HG03521 (cell line): ENCODE measurements at regions not wholly inside any gene's neighbourhood (a gene's known extent, or its start where the extent isn't known, plus 50 kb on each side); places are given as distances from the start of the nearest gene placed in this dataset.

Experiments used
- ATAC-seq: cut with Tn5 transposase; IDR thresholded peaks from one replicate; pipeline ENCODE4 v1.9.1; 2021; ENCODE audit warnings: mild to moderate bottlenecking, moderate library complexity; ENCODE audit not compliant: unreplicated experiment

- no peak for ATAC-seq
Measured at GRCh38 chrX:110408949-110409588, 50.4 kb downstream of the RTL9 start.

DNA sequence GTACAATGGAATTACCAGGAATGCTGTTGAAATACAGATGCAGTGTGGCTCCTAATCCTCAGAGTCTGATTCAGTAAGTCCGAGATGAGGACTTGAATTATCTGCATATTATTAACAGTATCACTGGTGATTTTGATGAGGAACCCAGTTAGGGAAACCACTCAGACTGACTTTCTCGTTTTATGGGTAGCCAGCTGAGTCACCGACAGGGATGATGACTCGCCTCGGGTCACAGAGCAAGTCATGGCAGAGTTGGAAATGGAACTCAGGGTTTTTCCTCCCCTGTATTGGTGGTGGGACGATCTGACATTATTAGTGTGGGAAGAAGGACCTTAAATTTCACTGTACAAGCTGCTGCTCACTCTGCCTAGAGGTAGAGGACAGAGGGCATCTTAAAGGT, 51.3 kb downstream of the RTL9 start:
- ATAC-seq: no peak

GRCh38 chrX:110410603-110411002, 52.0 kb downstream of the RTL9 start:
- no peak for ATAC-seq

GRCh38 chrX:110412971-110413726, 54.5 kb downstream of the RTL9 start:
- peak; percentile 64 for ATAC-seq

DNA sequence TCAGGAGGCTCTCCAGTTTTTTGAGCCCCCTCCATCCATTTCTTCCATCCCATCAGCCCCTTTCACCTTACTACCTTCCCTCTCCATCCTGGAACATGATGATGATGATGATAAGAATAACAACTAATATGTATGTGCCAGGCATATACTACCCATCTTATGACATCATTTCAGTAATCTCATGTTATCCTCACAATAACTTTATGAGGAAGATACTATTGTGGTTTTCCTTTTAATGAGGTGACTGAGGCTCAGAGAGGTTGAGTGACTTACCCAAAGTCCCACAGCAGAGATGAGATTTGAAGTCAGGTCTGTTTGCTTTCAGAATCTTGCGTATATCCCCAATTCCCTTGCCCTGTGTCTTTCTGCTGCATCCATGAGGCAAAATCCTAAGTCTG, 55.1 kb downstream of the RTL9 start:
- ATAC-seq: no peak

- no peak for ATAC-seq
Measured at GRCh38 chrX:110414273-110414672, 55.6 kb downstream of the RTL9 start.

GRCh38 chrX:110414679-110415439, 56.2 kb downstream of the RTL9 start:
- ATAC-seq: peak; percentile 68

- no peak for ATAC-seq
Measured at GRCh38 chrX:110415440-110416170, 57.0 kb downstream of the RTL9 start.

DNA sequence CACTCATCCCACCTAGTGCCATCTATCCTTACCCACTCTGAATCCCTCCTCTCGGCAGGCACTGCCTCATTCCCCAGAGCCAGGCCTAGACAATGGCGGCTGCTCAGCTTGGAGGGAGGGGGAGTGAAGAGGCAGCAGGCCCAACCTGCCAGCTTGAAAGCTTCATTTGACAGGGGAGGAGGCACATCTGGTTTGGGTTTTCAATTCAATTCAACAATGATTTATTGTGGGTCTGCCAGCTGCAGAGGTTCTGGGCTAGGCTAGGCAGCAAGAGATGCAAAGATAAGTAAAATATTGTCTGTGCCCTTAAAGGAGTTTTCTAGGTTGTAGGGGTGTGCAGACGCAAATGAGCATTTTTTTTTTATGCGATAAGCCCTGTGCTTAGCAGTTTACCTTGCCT, 58.5 kb downstream of the RTL9 start:
- no peak for ATAC-seq

DNA sequence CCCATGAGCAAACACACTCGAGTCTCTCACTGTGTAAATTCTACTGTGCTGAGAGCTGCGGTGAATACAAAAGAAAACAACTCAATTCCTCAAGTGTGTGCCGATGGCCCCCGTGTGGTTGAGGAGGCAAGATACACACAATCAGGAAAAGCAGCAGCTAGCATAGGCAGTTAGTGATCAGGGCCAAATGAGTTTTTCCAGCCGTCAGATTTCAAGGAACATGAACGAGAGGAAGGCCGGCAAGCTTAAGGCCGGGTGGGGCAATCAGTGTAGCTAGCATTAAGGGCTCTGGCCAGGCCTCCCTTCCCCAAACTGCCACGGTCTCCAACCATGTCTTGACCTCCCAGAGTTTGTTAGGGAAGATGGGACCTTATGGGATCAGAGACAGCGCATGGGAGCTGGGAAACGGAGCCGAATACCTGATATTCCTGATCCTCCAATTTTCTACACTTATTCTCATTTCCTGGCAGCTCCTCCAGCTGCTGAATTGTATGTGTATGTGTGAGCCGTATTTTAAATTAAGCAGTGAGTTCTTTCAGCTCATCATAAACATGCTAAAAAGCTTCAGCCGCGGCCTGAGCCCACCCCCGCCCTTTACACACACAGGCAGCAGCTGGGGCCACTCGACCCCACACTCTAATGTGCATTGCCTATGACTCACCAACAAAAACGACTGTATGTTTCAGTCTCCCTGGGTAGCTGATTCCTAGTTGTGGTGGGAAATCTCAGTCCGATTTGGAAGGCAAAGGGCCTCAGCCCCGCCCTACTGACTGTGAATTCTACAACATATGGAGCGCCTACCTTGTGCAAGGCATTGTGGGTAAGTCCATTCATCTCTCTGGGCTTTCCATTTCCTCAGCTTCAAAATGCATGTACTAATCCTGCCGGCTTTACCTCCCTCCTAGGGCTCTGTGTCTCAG, 59.9 kb downstream of the RTL9 start:
- no peak for ATAC-seq

DNA sequence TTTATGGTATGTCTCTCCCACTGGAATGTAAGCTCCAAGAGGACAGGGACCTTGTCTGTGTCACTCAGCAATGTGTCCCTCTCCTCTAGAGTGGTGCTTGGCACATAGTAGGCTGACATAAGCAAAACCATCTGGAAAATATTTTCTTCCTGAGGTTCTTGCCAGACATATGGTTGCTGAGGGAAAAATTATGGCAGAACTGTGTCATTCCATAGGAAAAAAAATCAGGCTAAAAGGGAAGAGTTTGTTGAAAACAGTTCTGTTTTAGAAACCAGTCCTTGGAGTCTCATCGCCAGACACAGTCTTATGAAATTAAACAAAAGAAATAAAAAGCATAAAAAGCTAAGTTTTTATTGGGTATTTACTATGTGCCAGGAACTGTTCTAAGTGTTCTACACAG, 60.9 kb downstream of the RTL9 start:
- ATAC-seq: no peak

DNA sequence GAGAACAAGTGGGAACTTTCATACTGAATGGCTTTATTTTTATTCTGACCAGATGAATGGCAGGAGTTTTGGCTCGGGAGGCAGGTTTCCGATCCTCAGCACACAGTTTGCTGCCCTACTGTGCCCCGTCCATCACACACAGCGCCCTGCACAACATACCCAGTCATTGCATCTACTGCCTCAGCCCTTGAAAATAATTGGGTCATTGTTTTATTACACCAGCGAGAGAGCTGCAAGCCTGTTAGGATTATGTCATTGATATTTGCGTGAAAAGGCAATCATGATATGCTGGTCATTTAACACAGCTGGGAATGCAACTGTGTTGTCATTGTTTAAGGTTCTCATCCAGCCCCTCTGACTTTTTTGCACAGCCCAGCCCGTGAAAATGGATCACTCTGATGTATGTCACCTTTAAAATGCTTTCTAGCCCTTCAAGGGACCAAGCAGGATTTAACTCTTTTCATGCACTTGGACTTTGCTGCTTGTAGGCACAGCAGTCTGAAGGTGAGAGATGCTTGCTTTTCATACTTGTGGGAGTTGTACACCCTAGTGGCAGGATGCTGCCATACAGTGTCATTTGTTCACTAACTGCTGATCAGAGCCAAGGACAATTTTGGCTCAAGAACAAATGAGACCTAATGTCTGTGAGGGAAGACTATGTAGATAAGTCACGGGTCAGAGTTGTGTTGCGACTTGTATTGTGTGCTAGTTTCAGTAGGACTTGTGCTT, 62.3 kb downstream of the RTL9 start:
- ATAC-seq: no peak

DNA sequence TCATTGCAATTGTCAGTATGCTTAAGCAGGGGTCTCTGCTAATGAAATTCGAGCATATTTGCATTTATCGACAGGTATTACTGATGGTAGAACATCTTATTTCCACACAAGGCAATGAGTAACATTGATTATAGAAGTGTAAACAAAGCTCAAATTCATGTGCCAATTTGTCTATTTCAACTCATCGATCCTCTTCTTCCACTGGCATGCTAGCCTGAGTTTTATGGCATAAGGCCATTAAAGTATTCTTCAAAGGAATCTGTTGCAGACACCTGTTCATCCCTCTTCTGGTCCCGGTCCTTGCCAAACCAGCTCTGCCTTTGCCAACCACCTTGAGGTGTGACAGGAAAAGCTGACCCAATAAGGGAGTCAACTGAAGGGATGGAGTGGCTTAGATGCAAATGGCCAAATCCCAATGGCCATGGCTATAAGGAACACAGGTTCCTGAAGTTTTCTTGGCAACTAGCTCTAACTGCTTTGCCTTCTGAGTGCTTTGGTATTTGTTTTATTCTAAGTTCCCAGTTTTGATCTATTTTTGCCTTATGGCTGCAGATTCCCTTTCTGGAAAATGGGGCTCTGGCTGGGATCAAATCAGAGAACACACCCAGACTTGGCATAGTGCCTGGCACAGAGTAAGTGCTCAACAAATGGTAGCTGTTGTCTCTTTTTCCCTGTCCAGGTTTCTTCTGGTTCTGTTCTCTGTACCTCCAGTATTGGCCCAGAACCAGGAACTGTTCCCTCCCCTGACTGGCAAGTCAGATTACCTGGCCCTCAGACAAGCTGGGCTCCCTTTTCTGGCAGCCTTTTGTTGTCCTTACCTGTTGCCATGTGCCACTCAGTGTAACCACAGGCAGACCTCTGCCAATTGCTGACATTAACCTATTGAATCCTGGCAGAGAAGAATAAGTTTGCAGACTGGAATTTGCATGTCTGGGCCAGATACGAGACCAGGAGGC, 63.1 kb downstream of the RTL9 start:
- no peak for ATAC-seq

- no peak for ATAC-seq
Measured at GRCh38 chrX:110425222-110426154, 66.8 kb downstream of the RTL9 start.

DNA sequence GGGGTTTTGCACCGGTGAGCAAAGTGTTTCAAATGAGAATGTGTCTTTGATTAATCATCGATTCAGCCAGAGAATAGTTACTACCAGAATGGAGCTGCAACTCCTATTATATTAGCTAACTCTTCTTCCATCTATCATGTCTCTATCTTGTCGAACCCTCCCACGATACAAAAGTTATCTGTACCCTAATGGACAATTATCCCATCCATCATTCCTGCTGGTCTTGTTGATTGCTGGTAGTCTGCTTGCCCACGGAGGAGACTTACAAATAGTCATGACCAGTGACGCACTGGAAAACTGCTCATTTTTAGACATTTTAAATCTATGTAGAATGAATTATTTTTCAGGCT, 67.5 kb downstream of the RTL9 start:
- no peak for ATAC-seq

- no peak for ATAC-seq
Measured at GRCh38 chrX:110427076-110427475, 68.4 kb downstream of the RTL9 start.

- ATAC-seq: no peak
Measured at GRCh38 chrX:110428144-110428543, 69.5 kb downstream of the RTL9 start.
